Vagina (tissue), 2 donors: ENCODE measurements at regions not wholly inside any gene's neighbourhood (a gene's known extent, or its start where the extent isn't known, plus 50 kb on each side); places are given as distances from the start of the nearest gene placed in this dataset.
"Not testable (repeated sequence)": the region's sequence is repeated elsewhere in the genome, so short reads cannot be mapped to it uniquely, and the experiment has no call there.

Source experiments
- DNase-seq, 2 donors: peaks; one replicate each; pipeline ENCODE4 v3.0.0-alpha.2; 2017; ENCODE audit errors: extremely low spot score in 2 of 2
- H3K27ac ChIP-seq: fragments of 200-600 bp; sonication (generic); one replicate; pipeline ENCODE4 v1.5.1; 2019
- H3K27me3 ChIP-seq: fragments of 200-600 bp; sonication (generic); one replicate; pipeline ENCODE4 v1.5.1; 2019
- H3K36me3 ChIP-seq, 2 donors: fragments of 200-600 bp; sonication (generic); one replicate each; pipeline ENCODE4 v1.5.1; 2017 to 2019
- H3K4me1 ChIP-seq: fragments of 200-600 bp; sonication (generic); one replicate; pipeline ENCODE4 v1.5.1; 2019
- H3K4me3 ChIP-seq, 2 donors: fragments of 200-600 bp; sonication (generic); 1 replicate in 1 of 2; 2 replicates in 1 of 2; pipeline ENCODE4 v1.5.1; 2016 to 2019
- H3K9me3 ChIP-seq: fragments of 200-600 bp; sonication (generic); one replicate; pipeline ENCODE4 v1.5.1; 2019
- CTCF ChIP-seq, 3 experiments: fragments of 450-650 bp in 2 of 3; fragments of 200-600 bp in 1 of 3; sonication (generic) in 1 of 3; IDR thresholded peaks; one replicate each; pipeline ENCODE4 v1.5.1; 2017 to 2019; ENCODE audit warnings: antibody characterized with exemption in 3 of 3, mild to moderate bottlenecking in 2 of 3, moderate library complexity in 2 of 3
- POLR2A ChIP-seq, 2 donors: fragments of 450-650 bp; IDR thresholded peaks; one replicate each; pipeline ENCODE4 v1.6.1; 2017; ENCODE audit warnings: antibody characterized with exemption in 2 of 2, mild to moderate bottlenecking in 2 of 2, moderate library complexity in 2 of 2
- POLR2AphosphoS5 ChIP-seq, 2 donors: sonication (generic); formaldehyde crosslinking; IDR thresholded peaks; one replicate each; pipeline ENCODE4 v1.9.0; 2017; ENCODE audit warnings: antibody characterized with exemption in 2 of 2, mild to moderate bottlenecking in 2 of 2, low read depth in 1 of 2; ENCODE audit not compliant: insufficient read depth in 1 of 2
- intact Hi-C: fragments of 100-400 bp; cut with DNase I; formaldehyde crosslinking; loops from one replicate; pipeline ENCODE4 v1.15.1; 2023

DNA sequence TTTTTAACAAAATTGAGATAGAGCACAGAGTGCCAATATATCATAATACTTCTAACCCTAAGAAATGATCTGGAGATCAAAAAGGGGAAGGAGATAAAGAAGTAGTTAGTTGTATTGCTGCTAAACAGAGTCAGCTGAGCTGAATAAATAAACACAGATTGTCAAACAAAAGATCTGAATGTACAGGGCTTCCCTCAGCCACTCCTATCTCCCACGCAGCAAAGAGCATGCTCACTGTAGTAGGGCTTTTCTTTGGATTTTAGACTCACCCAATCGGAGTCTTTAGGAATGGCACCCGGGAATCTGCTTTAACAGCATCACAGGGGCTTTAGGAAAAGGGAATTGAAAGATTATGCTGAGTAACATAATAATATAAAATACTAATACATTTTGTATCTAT is 222.2 kb upstream of the STXBP5 start:
- no peak for DNase-seq
- TF ChIP-seq POLR2A (IDR thresholded peaks at IDR 0.05) (no peak), CTCF (IDR thresholded peaks at IDR 0.05) (no peak), POLR2AphosphoS5 (IDR thresholded peaks at IDR 0.05; ENCODE audit: insufficient read depth in 1 of 2, low read depth in 1 of 2) (no peak)
- intact Hi-C loops, result no loop called here
- Histone ChIP-seq H3K4me1 (no peaks in the 10 kb centered on the region), H3K4me3 (no peak overlapping the region), H3K27ac (no peak overlapping the region), H3K36me3 (no peaks in the 10 kb centered on the region), H3K27me3 (no peaks in the 10 kb centered on the region), H3K9me3 (no peaks in the 10 kb centered on the region)

GRCh38 chr6:146984251-146984924 is 219.8 kb upstream of the STXBP5 start:
- no peak for TF ChIP-seq POLR2A (IDR thresholded peaks at IDR 0.05)
- TF ChIP-seq CTCF (IDR thresholded peaks at IDR 0.05), result no peak
- TF ChIP-seq POLR2AphosphoS5 (IDR thresholded peaks at IDR 0.05; ENCODE audit: insufficient read depth in 1 of 2, low read depth in 1 of 2), result no peak
- Histone ChIP-seq H3K27me3 (no peaks in the 10 kb centered on the region), H3K27ac (no peak overlapping the region), H3K9me3 (no peaks in the 10 kb centered on the region), H3K4me3 (no peak overlapping the region), H3K36me3 (no peaks in the 10 kb centered on the region), H3K4me1 (no peaks in the 10 kb centered on the region)
- no peak for DNase-seq
- intact Hi-C loops, result no loop called here

GRCh38 chr6:146985111-146985510 is 219.1 kb upstream of the STXBP5 start:
- intact Hi-C loops, result no loop called here
- no peak overlapping the region for H3K27ac ChIP-seq
- DNase-seq, result no peak

GRCh38 chr6:146985966-146986365 is 218.3 kb upstream of the STXBP5 start:
- no peak for DNase-seq
- no peaks in the 10 kb centered on the region for H3K36me3 ChIP-seq
- H3K4me3 ChIP-seq, result no peak overlapping the region
- H3K4me1 ChIP-seq, result no peaks in the 10 kb centered on the region
- H3K27me3 ChIP-seq, result no peaks in the 10 kb centered on the region
- intact Hi-C loops, result no loop called here
- H3K27ac ChIP-seq, result no peak overlapping the region
- TF ChIP-seq POLR2AphosphoS5 (IDR thresholded peaks at IDR 0.05; ENCODE audit: insufficient read depth in 1 of 2, low read depth in 1 of 2), result no peak
- TF ChIP-seq CTCF (IDR thresholded peaks at IDR 0.05), result no peak
- no peak for TF ChIP-seq POLR2A (IDR thresholded peaks at IDR 0.05)
- no peaks in the 10 kb centered on the region for H3K9me3 ChIP-seq

More at GRCh38 chr6:146985111-146985510, 219.1 kb upstream of the STXBP5 start:
- no peaks in the 10 kb centered on the region for H3K9me3 ChIP-seq
- H3K27me3 ChIP-seq, result no peaks in the 10 kb centered on the region
- no peak for TF ChIP-seq POLR2A (IDR thresholded peaks at IDR 0.05)
- no peak for TF ChIP-seq CTCF (IDR thresholded peaks at IDR 0.05)
- H3K4me3 ChIP-seq, result no peak overlapping the region
- no peaks in the 10 kb centered on the region for H3K36me3 ChIP-seq
- H3K4me1 ChIP-seq, result no peaks in the 10 kb centered on the region

GRCh38 chr6:146987938-146988337 is 216.3 kb upstream of the STXBP5 start:
- H3K9me3 ChIP-seq, H3K4me3 ChIP-seq, intact Hi-C loops, H3K36me3 ChIP-seq, H3K4me1 ChIP-seq, H3K27me3 ChIP-seq, H3K27ac ChIP-seq, DNase-seq: not testable (repeated sequence)
